22Rv1 (cell line): ENCODE measurements at regions not wholly inside any gene's neighbourhood (a gene's known extent, or its start where the extent isn't known, plus 50 kb on each side); places are given as distances from the start of the nearest gene placed in this dataset.

ENCODE experiments used
- CTCF ChIP-seq: fragments of 450-650 bp; IDR thresholded peaks from 2 replicates; pipeline ENCODE4 v1.5.1; 2017; ENCODE audit warnings: mild to moderate bottlenecking
- ZFX ChIP-seq: fragments of 450-650 bp; IDR thresholded peaks from 2 replicates; pipeline ENCODE4 v1.6.1; 2017; ENCODE audit warnings: antibody characterized with exemption, borderline replicate concordance

GRCh38 chr7:34222722-34223121, 317.4 kb downstream of the BMPER start:
- TF ChIP-seq CTCF, result no peak
- no peak for TF ChIP-seq ZFX
